Epithelial cell of proximal tubule (primary cell): ENCODE measurements at regions not wholly inside any gene's neighbourhood (a gene's known extent, or its start where the extent isn't known, plus 50 kb on each side); places are given as distances from the start of the nearest gene placed in this dataset.

Experiments
- DNase-seq: peaks from one replicate; pipeline ENCODE4 v3.0.0-alpha.2; 2011; ENCODE audit warnings: low read depth
- H3K4me3 ChIP-seq: 2 replicates; pipeline ENCODE4 v1.5.1; 2011; ENCODE audit warnings: low read depth, mild to moderate bottlenecking, low read length
- TF ChIP-seq, protein P1 (sequence below): conservative IDR thresholded peaks from 2 replicates; pipeline ENCODE4 v1.5.1; 2012; ENCODE audit warnings: low read depth, mild to moderate bottlenecking, low read length

DNA sequence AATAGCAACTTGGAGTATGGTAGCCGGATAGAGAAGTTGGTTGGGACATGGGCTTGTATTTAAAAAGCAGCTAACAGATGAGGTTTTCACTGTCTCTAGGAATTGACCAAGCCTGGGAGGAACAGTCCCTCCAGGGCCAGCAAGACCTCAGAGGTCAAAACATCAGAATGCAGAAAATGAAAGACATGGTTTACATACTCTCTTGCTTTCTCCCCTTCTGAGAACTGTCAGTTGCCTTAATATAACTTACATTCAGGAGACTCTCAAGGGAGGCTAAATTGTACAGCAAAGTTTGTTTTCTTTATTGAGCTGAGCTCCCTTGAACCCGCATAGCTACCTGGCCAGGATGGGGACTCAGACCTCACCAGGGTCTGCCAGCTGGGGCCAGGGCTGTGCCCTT lies 179.3 kb downstream of the GAS1 start:
- H3K4me3 ChIP-seq, result no peak overlapping the region
- TF ChIP-seq, protein P1, sequence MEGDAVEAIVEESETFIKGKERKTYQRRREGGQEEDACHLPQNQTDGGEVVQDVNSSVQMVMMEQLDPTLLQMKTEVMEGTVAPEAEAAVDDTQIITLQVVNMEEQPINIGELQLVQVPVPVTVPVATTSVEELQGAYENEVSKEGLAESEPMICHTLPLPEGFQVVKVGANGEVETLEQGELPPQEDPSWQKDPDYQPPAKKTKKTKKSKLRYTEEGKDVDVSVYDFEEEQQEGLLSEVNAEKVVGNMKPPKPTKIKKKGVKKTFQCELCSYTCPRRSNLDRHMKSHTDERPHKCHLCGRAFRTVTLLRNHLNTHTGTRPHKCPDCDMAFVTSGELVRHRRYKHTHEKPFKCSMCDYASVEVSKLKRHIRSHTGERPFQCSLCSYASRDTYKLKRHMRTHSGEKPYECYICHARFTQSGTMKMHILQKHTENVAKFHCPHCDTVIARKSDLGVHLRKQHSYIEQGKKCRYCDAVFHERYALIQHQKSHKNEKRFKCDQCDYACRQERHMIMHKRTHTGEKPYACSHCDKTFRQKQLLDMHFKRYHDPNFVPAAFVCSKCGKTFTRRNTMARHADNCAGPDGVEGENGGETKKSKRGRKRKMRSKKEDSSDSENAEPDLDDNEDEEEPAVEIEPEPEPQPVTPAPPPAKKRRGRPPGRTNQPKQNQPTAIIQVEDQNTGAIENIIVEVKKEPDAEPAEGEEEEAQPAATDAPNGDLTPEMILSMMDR, result no peak
- DNase-seq, result no peak

DNA sequence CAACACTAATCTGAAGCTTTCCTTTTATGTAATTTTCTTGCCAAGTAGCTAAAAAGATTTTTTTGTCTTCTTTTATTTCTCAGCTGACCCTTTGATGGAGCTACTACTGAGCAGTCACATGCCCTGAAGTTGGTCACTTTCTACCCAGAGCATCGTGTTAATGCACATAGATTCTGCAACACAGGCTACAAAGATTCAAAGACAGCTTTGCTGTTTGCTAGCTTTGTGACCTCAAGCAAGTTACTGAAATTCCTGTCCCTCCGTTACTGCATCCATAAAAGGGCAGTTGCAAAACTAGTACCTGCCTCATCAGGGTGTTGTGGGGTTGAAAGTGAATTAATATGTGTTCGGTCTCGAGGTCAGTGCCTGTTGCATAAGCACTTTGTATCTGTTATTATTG lies 179.9 kb downstream of the GAS1 start:
- TF ChIP-seq, protein P1, result no peak
- DNase-seq, result peak; percentile 44

DNA sequence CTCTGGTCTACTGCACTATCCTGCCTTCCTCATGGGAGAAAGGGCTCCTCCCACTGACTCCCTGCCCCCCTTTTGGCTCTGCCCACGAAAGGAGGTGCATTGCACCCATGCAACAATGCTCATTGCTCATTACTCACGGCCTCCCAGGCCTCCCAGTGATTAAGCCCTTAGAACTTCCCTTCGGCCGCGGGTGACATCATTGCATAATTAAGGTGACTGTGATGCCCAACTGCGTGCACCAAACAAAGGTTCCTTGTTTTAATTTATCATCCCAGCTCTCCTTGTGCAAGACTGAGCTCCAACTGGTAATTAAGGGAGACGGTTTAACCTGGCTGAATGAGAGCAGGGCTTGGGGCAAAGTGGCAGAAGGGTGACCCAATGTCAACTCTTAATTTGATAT lies 180.4 kb downstream of the GAS1 start:
- no peak overlapping the region for H3K4me3 ChIP-seq
- TF ChIP-seq, protein P1, result no peak
- peak; percentile 90 for DNase-seq

More for the DNA sequence above, 179.9 kb downstream of the GAS1 start:
- H3K4me3 ChIP-seq, result no peak overlapping the region

DNA sequence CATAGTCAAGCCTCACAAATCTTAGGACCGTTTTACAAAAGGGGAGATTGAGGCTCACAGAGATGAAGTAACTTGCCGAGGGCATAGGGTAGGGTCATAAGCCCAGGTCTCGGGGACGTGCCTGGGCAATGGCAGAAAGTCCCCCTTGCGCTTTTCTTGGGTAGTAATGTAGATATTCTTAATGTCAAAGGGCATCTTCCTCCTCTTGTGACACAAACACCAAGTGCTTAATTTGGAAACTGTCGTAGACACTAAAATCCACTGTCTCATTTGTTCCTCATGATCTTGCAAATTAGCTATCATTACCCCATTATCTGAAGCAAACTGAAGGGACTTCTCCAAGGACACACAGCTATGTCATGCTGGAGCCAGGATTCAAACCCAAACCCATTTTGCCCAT lies 180.8 kb downstream of the GAS1 start:
- TF ChIP-seq, protein P1, result no peak
- no peak for DNase-seq
- H3K4me3 ChIP-seq, result no peak overlapping the region

DNA sequence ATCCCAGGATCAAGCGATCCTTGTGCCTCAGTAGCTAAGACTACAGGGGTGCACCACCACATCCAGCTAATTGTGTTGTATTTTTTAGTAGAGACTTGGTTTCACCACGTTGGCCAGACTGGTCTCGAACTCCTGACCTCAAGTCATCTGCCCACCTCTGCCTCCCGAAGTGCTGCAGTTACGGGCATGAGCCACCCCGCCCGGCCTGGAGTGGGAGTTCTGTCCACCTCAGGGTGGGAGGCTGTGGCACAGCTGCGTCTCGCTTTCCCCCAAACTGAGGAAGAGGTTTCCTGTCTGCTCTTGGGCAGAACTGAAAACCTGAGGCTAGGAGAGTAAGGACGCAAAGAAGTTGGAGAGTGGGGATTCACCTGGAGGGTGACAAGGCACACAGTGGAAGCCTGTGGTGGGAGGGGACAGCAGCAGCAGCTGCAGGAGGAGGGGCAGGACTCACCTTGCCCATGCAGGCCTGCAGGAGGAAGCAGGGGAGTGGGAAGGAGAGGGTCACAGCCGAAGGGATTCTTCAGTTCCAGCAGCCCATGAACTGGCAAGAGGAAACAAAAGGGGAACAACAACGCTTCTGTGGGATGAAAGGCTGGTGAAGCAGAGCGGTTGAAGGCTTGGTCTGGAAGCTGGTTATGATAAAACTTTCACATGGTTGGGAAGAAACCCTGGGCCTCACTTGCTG lies 181.4 kb downstream of the GAS1 start:
- TF ChIP-seq, protein P1, result no peak
- no peak overlapping the region for H3K4me3 ChIP-seq
- DNase-seq, result no peak

DNA sequence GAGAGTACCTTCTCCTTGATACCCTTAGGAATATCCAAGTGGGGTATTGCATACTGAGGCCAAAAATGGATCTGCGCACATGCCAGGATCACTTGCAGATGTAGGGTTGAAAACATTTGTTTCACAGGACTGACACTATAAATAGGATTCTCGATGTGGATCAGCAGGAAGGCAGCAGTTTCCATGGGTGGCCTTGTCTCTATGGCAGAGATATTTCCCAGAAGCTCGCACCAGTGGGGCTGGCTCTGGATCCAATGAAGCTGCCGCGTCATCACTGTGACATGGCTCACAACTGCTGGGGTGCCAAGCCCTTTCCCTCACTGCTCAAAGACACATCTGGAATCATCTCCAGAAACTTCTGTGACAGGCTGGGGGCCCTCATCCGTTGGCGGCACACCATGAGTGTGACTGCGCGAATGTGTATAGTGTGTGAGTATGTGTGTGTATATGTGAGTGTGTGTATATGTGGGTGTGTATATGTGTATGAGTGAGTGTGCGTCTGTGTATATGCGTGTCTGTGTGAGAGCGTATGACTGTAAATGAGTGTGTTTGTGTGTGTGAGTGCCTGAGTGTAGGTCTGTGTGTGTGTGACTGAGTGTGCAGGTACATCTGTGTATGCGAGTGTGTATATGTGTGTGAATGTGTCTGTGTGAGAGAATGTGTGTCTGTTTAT lies 182.5 kb downstream of the GAS1 start:
- DNase-seq, result no peak
- TF ChIP-seq, protein P1, result no peak
- no peak overlapping the region for H3K4me3 ChIP-seq

DNA sequence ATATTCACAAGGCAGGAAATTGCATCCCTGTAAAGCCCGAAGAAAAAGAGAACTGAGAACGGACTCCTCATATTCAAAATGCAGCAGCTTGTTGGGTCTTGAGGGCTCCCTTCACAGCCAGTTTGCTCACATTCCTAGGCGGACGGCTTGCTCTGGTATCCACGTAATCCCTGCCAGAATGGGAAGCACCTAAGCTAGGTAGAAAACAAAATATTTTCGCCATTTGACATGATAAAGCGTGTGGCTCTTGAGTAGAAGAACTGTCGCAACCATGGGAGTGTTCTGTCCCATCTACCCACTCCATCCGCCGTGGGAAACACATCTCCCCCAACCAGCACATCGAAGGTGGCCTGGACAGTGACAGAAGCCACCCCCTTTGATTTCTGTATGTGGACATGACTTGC lies 183.1 kb downstream of the GAS1 start:
- TF ChIP-seq, protein P1, result no peak
- DNase-seq, result no peak
- no peak overlapping the region for H3K4me3 ChIP-seq
